NCI-H1694 (cell line): ENCODE measurements at regions not wholly inside any gene's neighbourhood (a gene's known extent, or its start where the extent isn't known, plus 50 kb on each side); places are given as distances from the start of the nearest gene placed in this dataset.
"Not testable (repeated sequence)": the region's sequence is repeated elsewhere in the genome, so short reads cannot be mapped to it uniquely, and the experiment has no call there.

Experiments
- DNase-seq: peaks from one replicate; lab custom pipeline; 2025; lab: John Stamatoyannopoulos, UW

DNA sequence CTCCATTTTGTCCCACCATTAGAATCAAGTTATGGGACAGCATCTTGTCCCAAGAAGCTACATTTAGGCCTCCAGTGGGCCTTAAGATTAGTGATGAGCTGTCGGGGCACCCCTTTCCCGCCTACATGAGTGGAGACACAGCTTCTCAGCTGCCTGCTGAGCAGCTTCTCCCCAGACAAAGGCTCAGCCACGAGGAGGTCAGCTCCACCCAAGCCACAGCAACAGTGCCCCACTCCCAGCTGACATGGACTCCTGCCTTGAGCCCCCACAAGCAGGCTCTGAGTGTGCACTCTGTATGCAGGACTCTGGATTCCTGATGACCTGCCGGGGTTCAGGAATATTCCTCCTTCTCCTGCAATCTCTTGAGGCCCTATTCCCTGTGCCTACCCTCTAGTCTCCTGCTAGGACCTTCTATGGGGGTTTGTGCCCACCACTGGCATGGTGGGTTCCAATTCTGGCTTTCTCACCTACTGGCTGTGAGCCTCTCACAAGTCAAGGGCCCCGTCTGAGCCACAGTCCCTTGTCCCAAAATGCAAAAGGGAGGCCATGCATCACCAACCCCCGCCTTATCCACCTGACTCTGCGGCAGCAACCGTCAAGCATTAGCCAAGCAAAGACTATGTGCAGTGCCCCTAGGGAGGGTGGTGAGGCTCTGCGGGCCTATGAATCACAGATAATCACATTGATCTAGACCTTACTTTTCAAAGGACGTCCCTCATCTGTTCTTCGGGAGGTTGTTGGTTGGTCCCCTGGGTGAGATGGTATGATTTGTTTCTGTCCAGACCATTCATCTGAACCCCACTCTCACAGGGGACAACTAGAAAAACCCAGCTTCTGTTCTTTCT, 269.1 kb downstream of the MED10 start:
- no peak for DNase-seq

DNA sequence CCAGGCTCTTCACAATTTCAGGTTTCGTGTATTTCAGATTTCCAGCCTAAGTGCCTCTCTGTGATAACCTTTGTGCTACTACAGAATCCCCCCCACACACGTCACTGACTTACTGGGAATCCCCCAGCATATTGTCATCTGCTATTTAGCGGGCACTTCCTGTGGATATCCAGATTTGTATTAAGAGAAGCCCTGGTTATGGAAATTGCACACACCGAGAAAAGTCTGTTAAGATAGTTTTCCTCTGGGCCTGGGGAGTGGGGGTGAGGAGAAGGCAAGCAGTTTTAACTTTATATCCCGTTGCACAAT, 269.9 kb downstream of the MED10 start:
- no peak for DNase-seq

DNA sequence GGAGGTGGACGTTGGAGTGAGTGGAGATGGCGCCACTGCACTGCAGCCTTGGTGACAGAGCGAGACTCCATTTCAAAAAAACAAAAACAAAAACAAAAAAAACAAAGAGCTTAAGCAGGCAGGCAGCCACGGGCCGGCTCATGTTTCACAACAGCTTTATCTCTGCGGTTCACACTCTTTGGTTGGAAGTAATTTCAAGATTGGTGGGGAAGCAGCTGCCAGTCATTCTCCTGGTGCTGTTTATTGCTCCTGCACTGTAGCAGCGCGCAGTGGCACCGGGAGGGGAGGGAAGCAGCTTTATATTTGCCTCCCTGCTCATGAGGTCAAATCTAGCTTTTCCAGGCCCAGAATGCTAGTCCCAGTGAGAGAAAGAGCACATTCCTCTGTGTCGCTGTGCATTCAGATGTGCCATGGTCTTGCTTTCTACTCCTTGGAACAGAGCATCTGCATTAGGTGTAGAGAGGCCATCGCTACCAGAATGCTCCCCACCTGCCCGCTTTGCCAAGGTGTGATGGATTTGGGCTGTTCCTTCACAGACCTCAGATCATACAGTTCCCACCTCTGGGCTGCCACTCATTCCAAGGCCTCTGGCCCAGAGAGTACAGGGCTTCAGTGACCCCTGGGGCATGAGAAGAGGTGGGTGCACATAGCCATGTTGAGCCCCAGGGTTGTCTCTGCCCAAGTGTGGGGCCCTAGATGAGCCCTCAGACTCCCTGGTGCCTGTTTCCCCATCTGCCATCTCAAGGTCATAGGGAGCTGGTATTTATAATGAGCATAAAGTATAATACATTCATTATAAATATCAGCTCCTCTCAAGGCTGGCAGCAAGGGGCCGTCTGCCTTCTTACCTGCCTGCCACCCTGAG, 270.4 kb downstream of the MED10 start:
- DNase-seq: no peak

DNA sequence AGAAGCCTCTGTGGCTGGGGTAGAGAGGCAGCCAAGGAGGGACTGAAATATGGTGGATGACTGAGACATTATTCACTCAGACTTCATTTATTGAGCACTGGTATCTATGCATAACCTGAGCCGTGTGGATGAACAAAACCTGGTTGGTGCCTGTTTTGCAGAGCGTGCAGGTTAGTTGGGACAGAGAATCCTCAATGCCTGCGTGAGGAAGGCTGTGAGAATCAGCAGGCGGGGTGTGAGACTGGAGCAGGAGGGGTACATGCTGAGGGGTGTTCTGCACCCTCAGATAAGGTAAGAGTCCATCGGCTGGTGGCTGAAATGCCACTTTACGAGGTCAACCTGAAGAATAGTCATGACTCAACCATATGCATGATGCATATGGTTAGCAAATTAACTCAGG, 271.6 kb downstream of the MED10 start:
- no peak for DNase-seq

DNA sequence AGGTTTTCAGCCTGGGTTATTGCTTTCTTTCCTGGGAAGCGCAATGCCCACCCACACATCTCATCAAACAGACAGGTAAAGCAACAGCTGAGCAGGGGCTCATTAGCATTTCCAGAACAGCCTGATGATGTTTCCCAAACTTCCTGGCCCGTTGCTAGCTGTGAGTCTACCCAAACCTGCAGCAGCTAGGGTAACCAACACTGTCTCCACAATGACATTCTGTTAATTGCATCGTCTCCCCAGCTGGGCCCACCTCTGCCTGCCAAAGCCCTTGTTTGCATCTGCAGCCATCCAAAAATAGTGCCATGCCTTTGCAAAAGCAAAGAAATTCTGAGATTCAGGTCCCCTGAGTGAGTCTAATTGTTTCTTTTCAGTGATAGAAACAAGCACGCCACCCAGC, 273.0 kb downstream of the MED10 start:
- no peak for DNase-seq

DNA sequence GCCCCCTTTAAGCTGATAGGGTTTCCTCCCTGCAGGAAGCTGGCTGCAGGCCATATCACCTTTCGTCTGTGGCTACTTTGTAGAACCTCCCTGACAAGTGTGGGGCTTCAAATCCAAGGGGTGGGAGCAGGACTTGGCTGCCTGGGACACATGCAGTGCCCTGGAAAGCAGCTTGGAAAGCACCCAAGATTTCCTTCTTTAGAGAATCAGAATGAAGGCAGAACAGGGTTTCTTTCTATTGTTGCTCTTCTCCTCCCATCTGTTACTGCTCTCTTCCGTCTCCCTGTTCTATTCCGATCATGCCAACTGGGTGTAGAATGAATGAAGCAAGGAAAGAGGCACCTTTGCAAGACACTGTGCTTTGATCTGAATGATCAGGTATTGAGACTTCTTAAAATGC, 282.2 kb downstream of the MED10 start:
- DNase-seq: no peak

DNA sequence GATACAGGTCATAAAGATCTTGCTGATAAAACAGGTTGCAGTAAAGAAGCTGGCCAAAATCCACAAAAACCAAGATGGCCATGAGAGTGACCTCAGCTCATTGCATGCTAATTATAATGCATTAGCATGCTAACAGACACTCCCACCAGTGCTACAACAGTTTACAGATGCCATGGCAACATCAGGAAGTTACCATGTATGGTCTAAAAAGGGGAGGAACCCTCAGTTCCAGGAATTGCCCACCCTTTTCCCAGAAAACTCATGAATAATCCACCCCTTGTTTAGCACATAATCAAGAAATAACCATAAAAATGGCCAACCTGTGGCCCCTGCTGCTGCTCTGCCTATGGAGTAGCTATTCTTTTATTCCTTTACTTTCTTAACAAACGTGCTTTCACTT, 284.2 kb downstream of the MED10 start:
- not testable (repeated sequence) for DNase-seq

DNA sequence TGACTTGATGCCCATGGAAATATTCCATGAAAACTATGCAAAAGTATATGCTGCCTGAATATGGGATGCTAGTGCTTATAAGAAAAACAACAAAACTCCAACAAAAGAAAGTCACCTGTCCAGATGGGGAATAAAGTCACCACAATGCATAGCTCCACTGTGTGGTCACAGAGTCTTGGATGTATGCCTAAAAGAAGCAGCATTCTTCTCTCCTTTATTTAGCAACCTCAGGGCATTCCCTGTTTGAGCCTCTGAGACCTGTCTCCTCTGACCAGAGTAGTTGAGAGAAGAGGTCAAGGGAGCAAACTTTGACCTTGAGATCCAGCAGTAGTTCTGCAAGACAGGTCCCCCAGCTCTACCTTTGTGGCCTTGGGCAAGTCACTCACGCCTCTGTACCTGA, 287.5 kb downstream of the MED10 start:
- no peak for DNase-seq

DNA sequence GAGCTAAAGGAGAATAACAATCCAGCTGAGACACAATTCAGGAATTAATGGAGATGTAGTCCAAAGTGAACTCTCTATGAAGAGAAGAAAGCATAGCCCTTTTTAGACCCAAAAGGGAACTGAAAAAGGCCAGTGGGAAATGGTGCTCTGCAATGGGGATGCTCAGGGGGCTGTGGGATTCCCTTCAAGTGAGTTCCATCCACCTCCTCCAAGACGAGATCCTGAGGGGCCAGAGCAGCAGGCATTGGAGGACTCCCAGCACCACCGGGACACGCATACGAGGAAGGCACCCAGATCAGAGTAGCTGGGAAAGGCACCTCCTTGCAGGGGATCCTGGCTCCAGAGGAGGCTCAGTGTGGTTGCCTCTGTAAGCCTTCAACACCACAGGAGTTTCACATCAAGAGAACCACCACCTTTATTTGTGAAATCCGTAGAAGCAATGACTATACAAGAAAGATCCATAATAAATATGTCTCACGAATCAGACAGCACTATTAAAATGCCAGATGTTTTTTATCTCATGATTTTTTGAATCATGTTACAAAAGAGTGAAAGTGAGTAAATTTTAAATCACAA, 288.2 kb downstream of the MED10 start:
- no peak for DNase-seq

DNA sequence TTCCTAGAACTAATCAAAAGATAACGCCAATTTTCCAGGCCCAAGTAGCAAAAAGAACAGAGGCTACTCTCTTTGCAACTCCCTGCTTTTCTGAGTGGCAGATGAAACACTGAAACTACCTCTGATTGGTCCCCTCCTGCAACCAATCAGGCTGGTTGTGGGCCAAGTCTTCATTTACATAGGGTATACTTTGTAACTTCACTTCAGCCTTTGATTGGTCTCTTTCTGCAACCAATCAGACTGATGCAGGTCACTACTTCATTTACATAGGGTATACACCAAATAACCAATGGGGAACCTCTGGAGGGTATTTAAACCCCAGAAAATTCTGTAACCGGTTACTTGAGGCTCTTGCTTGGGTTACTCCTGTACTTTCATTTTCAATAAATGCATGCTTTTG, 289.6 kb downstream of the MED10 start:
- DNase-seq: no peak

DNA sequence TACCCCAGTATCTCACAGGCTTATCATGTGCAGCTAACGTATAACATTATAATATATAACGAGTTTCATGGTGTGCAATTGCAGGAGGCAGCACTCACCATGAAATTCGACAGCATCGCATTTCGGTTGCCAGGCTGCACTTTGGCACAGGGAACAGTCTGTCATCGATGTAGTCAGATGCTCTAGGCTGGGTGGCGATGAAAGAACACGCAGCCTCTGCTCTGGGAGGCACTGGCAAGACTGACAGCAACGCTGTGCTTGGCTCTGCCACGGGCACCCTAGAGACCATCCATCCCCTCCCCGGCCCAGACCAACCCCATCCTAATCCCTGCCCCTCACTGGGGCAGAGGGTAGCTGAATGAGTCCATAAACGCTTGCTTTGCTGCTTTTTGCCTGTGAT, 290.8 kb downstream of the MED10 start:
- DNase-seq: no peak

DNA sequence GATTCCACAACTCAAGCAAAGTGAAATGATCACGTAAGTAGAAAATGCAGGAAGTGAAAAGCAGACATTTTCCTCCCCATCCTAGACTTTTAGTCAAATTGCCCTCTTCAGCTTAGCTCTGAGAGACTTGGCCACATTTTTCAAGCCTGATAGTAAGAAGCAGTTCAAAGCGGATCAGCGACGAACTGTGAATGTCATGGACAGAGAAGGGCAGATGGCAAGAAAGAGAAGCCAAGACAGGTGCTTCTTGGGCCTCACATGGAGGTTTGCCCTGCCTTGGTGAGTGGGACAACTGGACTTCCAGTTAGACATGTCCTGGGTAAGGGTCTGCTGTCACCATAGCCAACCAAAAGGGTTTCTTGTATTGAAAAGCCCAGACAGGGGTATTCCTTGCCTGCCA, 291.5 kb downstream of the MED10 start:
- DNase-seq: no peak

DNA sequence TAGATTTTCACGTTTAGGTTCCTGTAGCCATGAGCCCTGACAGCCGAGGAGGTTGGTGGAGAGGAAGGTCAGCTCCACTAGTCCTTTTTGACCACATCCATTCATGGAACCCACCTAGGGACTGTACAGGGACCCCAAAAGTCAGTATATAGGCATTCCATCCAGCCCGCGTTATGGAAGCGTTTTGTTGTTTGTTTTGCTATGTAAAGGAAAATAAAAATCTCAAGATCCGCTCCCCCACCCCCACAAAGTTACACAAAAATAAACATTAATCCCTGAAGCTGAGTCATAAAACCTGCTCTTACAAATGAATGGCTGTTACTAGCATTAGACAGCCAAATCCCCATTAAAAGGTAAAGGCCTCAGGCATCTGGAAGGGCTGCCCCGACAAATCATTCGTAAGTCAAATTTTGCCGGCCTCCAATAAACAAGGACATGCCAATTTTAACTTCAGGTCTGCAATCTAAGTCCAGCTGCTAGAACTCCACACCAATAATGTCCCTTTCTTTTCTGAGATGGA, 292.9 kb downstream of the MED10 start:
- no peak for DNase-seq

DNA sequence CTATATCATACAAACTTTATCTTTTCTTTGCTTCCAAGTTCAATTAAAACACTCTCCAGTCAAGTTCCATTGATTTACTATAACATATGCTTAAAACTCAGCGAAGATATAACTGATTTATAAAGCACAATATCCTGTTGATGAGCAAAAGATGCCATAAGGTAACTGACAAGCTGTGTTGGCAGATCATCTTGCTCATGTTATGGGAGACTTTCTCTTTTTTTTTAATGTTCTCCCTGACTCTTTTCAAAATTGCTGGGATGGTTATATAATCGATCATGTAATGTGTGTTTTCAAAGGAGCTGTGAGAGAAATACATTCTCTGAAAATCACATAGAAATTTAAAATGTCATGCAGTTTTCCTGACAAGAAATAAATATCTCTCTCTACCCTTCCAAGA, 293.5 kb downstream of the MED10 start:
- DNase-seq: no peak

DNA sequence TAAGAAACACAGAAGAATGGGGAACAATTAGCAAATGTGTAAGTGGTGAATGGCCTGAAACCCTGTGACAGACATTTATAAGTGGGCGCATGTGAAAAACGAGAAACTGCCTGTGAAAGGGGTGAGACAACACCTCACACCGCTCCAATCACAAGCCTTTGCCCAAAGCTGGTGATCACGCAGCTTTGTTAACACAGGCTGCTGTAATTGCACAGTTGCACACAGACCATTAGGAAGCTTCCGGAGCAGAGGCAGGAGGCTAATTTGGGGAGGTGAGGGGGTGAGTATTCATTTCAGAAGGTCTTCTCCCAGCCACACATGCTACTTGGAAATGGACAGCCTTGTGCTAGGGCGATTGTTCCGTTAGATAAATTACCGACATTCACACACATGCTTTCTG, 294.0 kb downstream of the MED10 start:
- no peak for DNase-seq

DNA sequence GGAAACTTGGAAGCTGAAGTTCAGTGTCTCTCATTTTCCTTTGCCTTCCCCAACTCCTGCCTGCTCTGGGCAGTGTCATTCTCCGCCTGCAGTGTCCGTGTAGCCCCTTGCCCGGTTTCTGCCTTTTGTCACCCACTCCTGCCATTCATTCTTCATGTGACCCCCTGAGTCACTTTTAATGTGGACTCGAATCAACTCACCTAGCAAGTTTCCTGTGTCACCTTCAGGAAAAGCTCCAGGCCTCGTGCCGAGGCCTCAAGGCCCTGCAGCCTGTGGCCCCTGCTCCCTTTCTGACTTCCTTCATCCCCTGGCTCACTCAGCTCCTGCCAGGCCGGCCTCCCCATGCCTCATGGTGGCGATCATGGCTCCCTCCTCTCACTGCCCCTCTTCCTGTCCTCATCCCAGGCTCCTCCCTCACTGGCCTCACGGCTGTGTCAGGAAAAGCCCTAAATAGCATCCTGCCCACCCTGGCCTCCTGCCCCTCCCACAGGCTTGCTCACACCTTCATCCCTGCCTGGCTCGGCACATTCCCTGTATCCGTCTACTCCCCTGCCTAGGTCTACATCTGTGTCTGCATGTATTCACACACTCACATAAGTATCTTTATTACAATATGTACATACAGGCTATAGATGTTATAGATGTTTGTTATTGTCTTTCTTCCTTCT, 294.9 kb downstream of the MED10 start:
- no peak for DNase-seq

DNA sequence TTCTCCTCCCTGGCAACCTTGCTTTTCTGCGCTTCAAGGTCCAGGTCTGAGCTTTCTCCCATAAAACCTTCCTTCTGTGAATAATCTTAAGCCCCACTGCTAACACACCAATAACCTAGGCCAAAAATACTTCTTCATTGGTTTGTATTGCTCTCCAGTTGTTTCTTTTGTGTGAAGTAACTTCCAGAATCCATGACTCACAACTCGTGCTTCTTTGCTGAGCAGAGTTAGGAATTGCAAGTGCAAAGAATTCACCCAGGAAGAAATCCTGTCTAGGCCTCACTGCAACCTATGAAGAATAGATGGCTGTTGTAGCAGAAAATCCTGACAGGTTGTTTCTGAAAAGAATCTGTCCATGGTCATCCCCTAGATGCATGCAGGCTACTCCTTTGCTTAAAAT, 295.7 kb downstream of the MED10 start:
- DNase-seq: no peak

DNA sequence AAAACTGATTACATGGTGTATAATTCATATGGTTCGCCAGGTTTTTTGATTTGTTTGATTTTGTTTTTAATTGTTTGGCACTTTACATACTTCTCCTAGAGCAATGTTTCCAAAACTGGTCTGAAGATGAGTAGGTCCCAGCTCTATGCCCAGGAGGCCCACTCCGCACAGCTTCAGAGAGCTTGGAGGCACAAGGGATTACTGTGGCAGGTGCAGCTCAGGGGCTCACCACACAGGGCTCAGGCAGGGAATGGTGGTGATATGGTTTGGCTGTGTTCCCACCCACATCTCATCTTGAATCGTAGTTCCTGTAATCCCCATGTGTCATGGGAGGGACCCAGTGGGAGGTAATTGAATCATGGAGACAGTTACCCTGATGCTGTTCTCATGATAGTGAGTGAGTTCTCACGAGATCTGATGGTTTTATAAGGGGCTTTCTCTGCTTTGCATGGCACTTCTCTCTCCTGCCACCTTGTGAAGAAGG, 296.6 kb downstream of the MED10 start:
- no peak for DNase-seq

DNA sequence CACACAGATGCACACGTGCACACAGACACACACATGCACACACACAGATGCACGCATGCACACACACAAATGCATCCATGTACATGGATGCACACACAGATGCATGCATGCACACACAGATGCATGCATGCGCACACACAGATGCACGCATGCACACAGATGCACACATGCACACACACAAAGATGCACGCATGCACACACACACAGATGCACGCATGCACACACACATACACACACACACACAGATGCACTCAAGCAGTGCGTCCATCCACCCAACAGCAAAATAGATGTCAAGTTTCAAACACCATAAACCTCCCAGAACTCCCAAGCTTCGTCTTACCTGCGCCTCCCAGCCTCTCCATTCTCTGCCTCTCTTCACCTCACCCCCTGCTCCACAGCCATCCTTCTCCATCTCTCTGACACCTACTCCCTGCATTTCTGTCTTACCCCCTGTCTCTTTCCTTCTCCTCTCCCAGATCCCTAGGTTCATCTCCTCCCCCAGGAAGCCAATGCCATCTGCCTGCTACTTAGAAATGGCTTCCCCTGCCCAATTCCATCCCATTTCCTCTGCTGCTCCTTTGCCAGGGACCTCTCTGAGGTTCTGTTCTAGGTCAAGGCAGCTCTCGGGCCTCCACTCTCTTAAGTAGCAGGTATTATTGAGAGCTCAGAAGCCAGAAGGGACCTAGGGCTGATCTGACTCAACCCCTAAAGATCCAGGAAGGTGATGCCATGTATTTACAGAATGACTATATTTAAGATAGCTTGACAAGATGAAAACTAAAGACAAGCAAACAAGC, 297.2 kb downstream of the MED10 start:
- DNase-seq: no peak

DNA sequence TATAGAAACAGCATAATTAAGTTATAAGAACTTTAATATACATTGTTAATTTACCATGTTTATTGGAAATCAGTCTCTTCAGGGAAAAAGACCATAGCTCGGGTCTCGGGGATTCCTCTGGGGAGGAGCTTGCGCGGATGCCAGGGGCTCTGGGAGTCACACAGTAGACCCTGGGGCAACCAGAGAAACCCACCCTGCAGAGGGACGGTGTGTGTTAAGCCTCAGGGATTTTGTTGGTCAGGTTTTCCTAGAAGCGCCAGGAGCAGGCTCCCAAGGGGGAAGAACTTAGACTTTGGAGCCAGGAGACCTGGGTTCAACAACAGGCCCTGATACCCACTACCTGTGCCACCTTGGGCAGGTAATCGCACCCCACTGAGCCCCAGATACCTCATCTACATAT, 297.9 kb downstream of the MED10 start:
- no peak for DNase-seq

DNA sequence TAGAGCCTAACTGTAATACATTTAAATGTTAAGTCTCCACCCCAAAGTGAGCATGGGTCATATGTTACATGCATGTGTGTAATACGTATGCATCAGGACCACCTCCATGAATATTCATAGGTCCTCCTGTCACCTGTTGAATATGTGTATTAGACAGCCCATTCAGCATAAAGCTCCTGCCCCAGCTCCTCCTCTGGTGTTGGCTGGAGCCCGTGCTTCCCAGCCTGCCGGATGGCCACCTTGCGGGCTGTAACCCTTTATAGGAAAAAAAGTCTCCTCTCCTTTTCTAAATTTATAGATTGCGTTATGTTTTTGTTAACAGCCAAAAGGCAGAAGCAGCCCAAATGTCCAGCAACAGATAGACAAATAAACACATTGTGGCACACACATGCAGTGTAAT, 299.5 kb downstream of the MED10 start:
- no peak for DNase-seq
